ENCODE measurements at regions not wholly inside any gene's neighbourhood (a gene's known extent, or its start where the extent isn't known, plus 50 kb on each side); places are given as distances from the start of the nearest gene placed in this dataset.

- TF ChIP-seq RAD21 (IDR thresholded peaks at IDR 0.05) (no peak), CTCF (IDR thresholded peaks at IDR 0.05; ENCODE audit: low read depth, low read length, missing input control) (no peak), RXRA (IDR thresholded peaks at IDR 0.05) (no peak), TAF1 (conservative IDR thresholded peaks at IDR 0.05) (no peak)
These were observed 747.2 kb upstream of the PCDH20 start for GRCh38 chr13:62162860-62163259.

All from liver (tissue), 3 donors.